HEK293 (cell line): ENCODE measurements at regions not wholly inside any gene's neighbourhood (a gene's known extent, or its start where the extent isn't known, plus 50 kb on each side); places are given as distances from the start of the nearest gene placed in this dataset.

ENCODE experiments used
- KLF16 ChIP-seq: fragments of 450-650 bp; formaldehyde crosslinking; IDR thresholded peaks from 2 replicates; pipeline ENCODE4 v1.5.1; 2017; ENCODE audit warnings: missing biosample characterization, missing genetic modification characterization
- REPIN1 ChIP-seq: fragments of 450-650 bp; formaldehyde crosslinking; IDR thresholded peaks from 2 replicates; pipeline ENCODE4 v1.5.1; 2017; ENCODE audit warnings: missing biosample characterization, missing genetic modification characterization, low read depth
- ZNF629 ChIP-seq: fragments of 450-650 bp; formaldehyde crosslinking; IDR thresholded peaks from 2 replicates; pipeline ENCODE4 v1.5.1; 2017; ENCODE audit warnings: missing biosample characterization, missing genetic modification characterization
- ZNF785 ChIP-seq: fragments of 450-650 bp; formaldehyde crosslinking; IDR thresholded peaks from 2 replicates; pipeline ENCODE4 v1.5.1; 2016; ENCODE audit warnings: missing biosample characterization, missing genetic modification characterization
- TF ChIP-seq, protein P1 (sequence below): fragments of 450-650 bp; formaldehyde crosslinking; IDR thresholded peaks from 2 replicates; pipeline ENCODE4 v1.5.1; 2016; ENCODE audit warnings: missing biosample characterization, missing genetic modification characterization
- TF ChIP-seq, protein P2 (sequence below): fragments of 450-650 bp; formaldehyde crosslinking; IDR thresholded peaks from 2 replicates; pipeline ENCODE4 v1.5.1; 2016; ENCODE audit warnings: missing biosample characterization, missing genetic modification characterization
- TF ChIP-seq, protein P3 (sequence below): fragments of 450-650 bp; formaldehyde crosslinking; optimal IDR thresholded peaks from 2 replicates; pipeline ENCODE3; 2016; ENCODE audit warnings: missing biosample characterization, mild to moderate bottlenecking, missing genetic modification characterization

DNA sequence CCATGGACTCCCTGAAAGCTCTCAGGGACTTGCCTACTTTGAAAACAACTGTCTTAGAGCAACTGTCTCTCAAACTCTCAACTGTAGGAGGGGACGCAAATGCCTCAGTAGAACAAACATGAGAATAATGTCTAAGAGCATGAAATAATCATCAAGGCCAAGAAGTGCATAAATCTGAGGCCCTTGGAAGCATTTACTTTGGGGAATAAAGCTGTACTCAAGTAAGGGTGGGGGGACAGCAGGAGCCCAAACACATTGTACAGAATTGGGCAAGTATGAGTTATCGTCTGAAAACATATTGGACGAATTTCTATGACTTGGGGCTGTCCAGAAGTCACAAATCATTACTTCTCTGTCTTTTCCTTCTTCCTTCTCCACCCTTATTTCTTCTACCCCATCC, 96.3 kb upstream of the HMHB1 start:
- TF ChIP-seq, protein P1, sequence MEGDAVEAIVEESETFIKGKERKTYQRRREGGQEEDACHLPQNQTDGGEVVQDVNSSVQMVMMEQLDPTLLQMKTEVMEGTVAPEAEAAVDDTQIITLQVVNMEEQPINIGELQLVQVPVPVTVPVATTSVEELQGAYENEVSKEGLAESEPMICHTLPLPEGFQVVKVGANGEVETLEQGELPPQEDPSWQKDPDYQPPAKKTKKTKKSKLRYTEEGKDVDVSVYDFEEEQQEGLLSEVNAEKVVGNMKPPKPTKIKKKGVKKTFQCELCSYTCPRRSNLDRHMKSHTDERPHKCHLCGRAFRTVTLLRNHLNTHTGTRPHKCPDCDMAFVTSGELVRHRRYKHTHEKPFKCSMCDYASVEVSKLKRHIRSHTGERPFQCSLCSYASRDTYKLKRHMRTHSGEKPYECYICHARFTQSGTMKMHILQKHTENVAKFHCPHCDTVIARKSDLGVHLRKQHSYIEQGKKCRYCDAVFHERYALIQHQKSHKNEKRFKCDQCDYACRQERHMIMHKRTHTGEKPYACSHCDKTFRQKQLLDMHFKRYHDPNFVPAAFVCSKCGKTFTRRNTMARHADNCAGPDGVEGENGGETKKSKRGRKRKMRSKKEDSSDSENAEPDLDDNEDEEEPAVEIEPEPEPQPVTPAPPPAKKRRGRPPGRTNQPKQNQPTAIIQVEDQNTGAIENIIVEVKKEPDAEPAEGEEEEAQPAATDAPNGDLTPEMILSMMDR (tag by site-specific recombination): no peak
- no peak for TF ChIP-seq REPIN1 (tag by site-specific recombination)
- TF ChIP-seq, protein P2, sequence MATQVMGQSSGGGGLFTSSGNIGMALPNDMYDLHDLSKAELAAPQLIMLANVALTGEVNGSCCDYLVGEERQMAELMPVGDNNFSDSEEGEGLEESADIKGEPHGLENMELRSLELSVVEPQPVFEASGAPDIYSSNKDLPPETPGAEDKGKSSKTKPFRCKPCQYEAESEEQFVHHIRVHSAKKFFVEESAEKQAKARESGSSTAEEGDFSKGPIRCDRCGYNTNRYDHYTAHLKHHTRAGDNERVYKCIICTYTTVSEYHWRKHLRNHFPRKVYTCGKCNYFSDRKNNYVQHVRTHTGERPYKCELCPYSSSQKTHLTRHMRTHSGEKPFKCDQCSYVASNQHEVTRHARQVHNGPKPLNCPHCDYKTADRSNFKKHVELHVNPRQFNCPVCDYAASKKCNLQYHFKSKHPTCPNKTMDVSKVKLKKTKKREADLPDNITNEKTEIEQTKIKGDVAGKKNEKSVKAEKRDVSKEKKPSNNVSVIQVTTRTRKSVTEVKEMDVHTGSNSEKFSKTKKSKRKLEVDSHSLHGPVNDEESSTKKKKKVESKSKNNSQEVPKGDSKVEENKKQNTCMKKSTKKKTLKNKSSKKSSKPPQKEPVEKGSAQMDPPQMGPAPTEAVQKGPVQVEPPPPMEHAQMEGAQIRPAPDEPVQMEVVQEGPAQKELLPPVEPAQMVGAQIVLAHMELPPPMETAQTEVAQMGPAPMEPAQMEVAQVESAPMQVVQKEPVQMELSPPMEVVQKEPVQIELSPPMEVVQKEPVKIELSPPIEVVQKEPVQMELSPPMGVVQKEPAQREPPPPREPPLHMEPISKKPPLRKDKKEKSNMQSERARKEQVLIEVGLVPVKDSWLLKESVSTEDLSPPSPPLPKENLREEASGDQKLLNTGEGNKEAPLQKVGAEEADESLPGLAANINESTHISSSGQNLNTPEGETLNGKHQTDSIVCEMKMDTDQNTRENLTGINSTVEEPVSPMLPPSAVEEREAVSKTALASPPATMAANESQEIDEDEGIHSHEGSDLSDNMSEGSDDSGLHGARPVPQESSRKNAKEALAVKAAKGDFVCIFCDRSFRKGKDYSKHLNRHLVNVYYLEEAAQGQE (tag by site-specific recombination): no peak
- no peak for TF ChIP-seq ZNF629 (tag by site-specific recombination)
- TF ChIP-seq, protein P3, sequence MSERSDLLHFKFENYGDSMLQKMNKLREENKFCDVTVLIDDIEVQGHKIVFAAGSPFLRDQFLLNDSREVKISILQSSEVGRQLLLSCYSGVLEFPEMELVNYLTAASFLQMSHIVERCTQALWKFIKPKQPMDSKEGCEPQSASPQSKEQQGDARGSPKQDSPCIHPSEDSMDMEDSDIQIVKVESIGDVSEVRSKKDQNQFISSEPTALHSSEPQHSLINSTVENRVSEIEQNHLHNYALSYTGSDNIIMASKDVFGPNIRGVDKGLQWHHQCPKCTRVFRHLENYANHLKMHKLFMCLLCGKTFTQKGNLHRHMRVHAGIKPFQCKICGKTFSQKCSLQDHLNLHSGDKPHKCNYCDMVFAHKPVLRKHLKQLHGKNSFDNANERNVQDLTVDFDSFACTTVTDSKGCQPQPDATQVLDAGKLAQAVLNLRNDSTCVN (tag by site-specific recombination): no peak
- TF ChIP-seq ZNF785 (tag by site-specific recombination): no peak
- no peak for TF ChIP-seq KLF16 (tag by site-specific recombination)
